IMR-90 (cell line): ENCODE measurements at regions not wholly inside any gene's neighbourhood (a gene's known extent, or its start where the extent isn't known, plus 50 kb on each side); places are given as distances from the start of the nearest gene placed in this dataset.

Experiments
- ATAC-seq: fragments of 200-7000 bp; cut with Tn5 transposase; 2 replicates; pipeline ENCODE4 v1.9.1; 2020; ENCODE audit warnings: low read depth, mild to moderate bottlenecking, moderate library complexity
- BruUV-seq: library from RNA; stranded (reverse); fragments of 400-500 nt; replicated peaks from 2 replicates; lab custom pipeline; 2021; lab: Mats Ljungman, UMichigan
- CTCF ChIA-PET: fragments of 300-600 bp; formaldehyde crosslinking; extraction: SDS; loops from one replicate; lab custom pipeline; 2021; ENCODE audit warnings: antibody characterized with exemption; lab: Yijun Ruan, JAX
- POLR2A ChIA-PET: fragments of 300-600 bp; sonication (Branson Sonifier 250); formaldehyde crosslinking; loops from one replicate; lab custom pipeline; 2022; ENCODE audit warnings: antibody characterized with exemption; ENCODE audit not compliant: unreplicated experiment; lab: Charles Lee
- DNase-seq: peaks from one replicate; pipeline ENCODE4 v3.0.0; 2013
- H2AFZ ChIP-seq: replicated peaks from 2 replicates; pipeline ENCODE3; 2013; ENCODE audit warnings: low read length, mild to moderate bottlenecking; ENCODE audit not compliant: poor library complexity
- H2AK5ac ChIP-seq: 2 replicates; pipeline ENCODE4 v1.6.1; 2013; ENCODE audit warnings: low read depth, low read length, inconsistent platforms
- H2AK9ac ChIP-seq: replicated peaks from 2 replicates; pipeline ENCODE3; 2013; ENCODE audit warnings: mild to moderate bottlenecking, low read depth, low read length, moderate library complexity; ENCODE audit not compliant: poor library complexity
- H2BK120ac ChIP-seq: 2 replicates; pipeline ENCODE4 v1.6.1; 2013; ENCODE audit warnings: low read depth, low read length, inconsistent platforms
- H2BK15ac ChIP-seq: 3 replicates; pipeline ENCODE4 v1.6.1; 2013; ENCODE audit warnings: low read depth, low read length, inconsistent platforms
- H2BK20ac ChIP-seq: 2 replicates; pipeline ENCODE4 v1.6.1; 2013; ENCODE audit warnings: low read depth, mild to moderate bottlenecking, inconsistent platforms, low read length, moderate library complexity
- H2BK5ac ChIP-seq: 2 replicates; pipeline ENCODE4 v1.6.1; 2013; ENCODE audit warnings: mild to moderate bottlenecking, low read depth, low read length, inconsistent platforms; ENCODE audit not compliant: poor library complexity, severe bottlenecking
- H3K14ac ChIP-seq: replicated peaks from 2 replicates; pipeline ENCODE4 v1.6.1; 2013; ENCODE audit warnings: low read depth, low read length, inconsistent platforms
- H3K18ac ChIP-seq: 2 replicates; pipeline ENCODE4 v1.6.1; 2013; ENCODE audit warnings: low read depth, low read length, control low read depth
- H3K23ac ChIP-seq: 2 replicates; pipeline ENCODE4 v1.6.1; 2013; ENCODE audit warnings: low read depth, low read length, inconsistent platforms
- H3K27ac ChIP-seq: 2 replicates; pipeline ENCODE4 v1.5.1; 2013; ENCODE audit warnings: mild to moderate bottlenecking, control low read depth, low read length; ENCODE audit not compliant: insufficient read depth
- H3K27me3 ChIP-seq: 2 replicates; pipeline ENCODE4 v1.6.1; 2013; ENCODE audit warnings: low read length; ENCODE audit not compliant: control insufficient read depth, insufficient read depth
- H3K36me3 ChIP-seq: 2 replicates; pipeline ENCODE4 v1.6.1; 2013; ENCODE audit warnings: low read length, mixed read lengths; ENCODE audit not compliant: control insufficient read depth, insufficient read depth
- H3K4ac ChIP-seq: 2 replicates; pipeline ENCODE4 v1.6.1; 2013; ENCODE audit warnings: low read depth, low read length, inconsistent platforms
- H3K4me1 ChIP-seq: 2 replicates; pipeline ENCODE4 v1.6.1; 2013; ENCODE audit warnings: low read length, mixed read lengths; ENCODE audit not compliant: control insufficient read depth, insufficient read depth
- H3K4me2 ChIP-seq: 2 replicates; pipeline ENCODE4 v1.6.1; 2013; ENCODE audit warnings: low read depth, mild to moderate bottlenecking, control low read depth, low read length, moderate library complexity
- H3K4me3 ChIP-seq: 2 replicates; pipeline ENCODE4 v1.5.1; 2013; ENCODE audit warnings: low read depth, mild to moderate bottlenecking, control low read depth, low read length, moderate library complexity; ENCODE audit not compliant: insufficient read depth
- H3K56ac ChIP-seq: 2 replicates; pipeline ENCODE4 v1.6.1; 2013; ENCODE audit warnings: low read length, inconsistent platforms; ENCODE audit not compliant: insufficient read depth; ENCODE audit errors: extremely low read depth
- H3K79me1 ChIP-seq, 2 experiments: 2 replicates each; pipeline ENCODE4 v1.6.1; 2013; ENCODE audit warnings: low read length in 2 of 2, inconsistent platforms in 1 of 2, low read depth in 1 of 2
- H3K9ac ChIP-seq: 2 replicates; pipeline ENCODE4 v1.6.1; 2013; ENCODE audit warnings: low read depth, low read length, control low read depth
- H3K9me1 ChIP-seq: 2 replicates; pipeline ENCODE4 v1.6.1; 2013; ENCODE audit warnings: low read length, inconsistent platforms; ENCODE audit not compliant: insufficient read depth
- H3K9me3 ChIP-seq: 2 replicates; pipeline ENCODE4 v1.6.1; 2013; ENCODE audit warnings: low read length; ENCODE audit not compliant: control insufficient read depth, insufficient read depth
- H4K20me1 ChIP-seq: 2 replicates; pipeline ENCODE4 v1.6.1; 2013; ENCODE audit warnings: low read length, inconsistent platforms; ENCODE audit not compliant: insufficient read depth
- H4K5ac ChIP-seq: 2 replicates; pipeline ENCODE4 v1.6.1; 2013; ENCODE audit warnings: mild to moderate bottlenecking, low read depth, low read length, control low read depth
- H4K8ac ChIP-seq, 2 experiments: 2 replicates each; pipeline ENCODE4 v1.6.1; 2013; ENCODE audit warnings: low read depth in 2 of 2, low read length in 2 of 2, control low read depth in 1 of 2, inconsistent platforms in 1 of 2
- H4K91ac ChIP-seq: 2 replicates; pipeline ENCODE4 v1.6.1; 2013; ENCODE audit warnings: low read depth, low read length, inconsistent platforms; ENCODE audit not compliant: insufficient read depth
- BHLHE40 ChIP-seq: fragments of 150-350 bp; IDR thresholded peaks from 2 replicates; pipeline ENCODE4 v1.6.1; 2016; ENCODE audit warnings: mild to moderate bottlenecking, low read depth, low read length
- CEBPB ChIP-seq: IDR thresholded peaks from 2 replicates; pipeline ENCODE4 v1.6.1; 2012; ENCODE audit warnings: low read depth, low read length, improper control_type of control experiment
- CHD1 ChIP-seq: IDR thresholded peaks from 2 replicates; pipeline ENCODE4 v1.6.1; 2012; ENCODE audit warnings: low read depth, low read length, improper control_type of control experiment
- FOS ChIP-seq: fragments of 150-350 bp; IDR thresholded peaks from 2 replicates; pipeline ENCODE4 v1.6.1; 2016; ENCODE audit warnings: low read depth, low read length
- MAFK ChIP-seq: IDR thresholded peaks from 2 replicates; pipeline ENCODE4 v1.6.1; 2012; ENCODE audit warnings: low read depth, low read length, improper control_type of control experiment
- MAZ ChIP-seq: IDR thresholded peaks from 2 replicates; pipeline ENCODE4 v1.6.1; 2012; ENCODE audit warnings: low read depth, mild to moderate bottlenecking, low read length, improper control_type of control experiment, moderate library complexity, borderline replicate concordance
- MXI1 ChIP-seq: IDR thresholded peaks from 2 replicates; pipeline ENCODE4 v1.6.1; 2012; ENCODE audit warnings: low read depth, mild to moderate bottlenecking, low read length, moderate library complexity, borderline replicate concordance
- NFE2L2 ChIP-seq: fragments of 150-350 bp; IDR thresholded peaks from 2 replicates; pipeline ENCODE4 v1.6.1; 2016; ENCODE audit warnings: low read depth, mild to moderate bottlenecking, low read length
- POLR2A ChIP-seq: IDR thresholded peaks from 2 replicates; pipeline ENCODE4 v1.6.1; 2012; ENCODE audit warnings: mild to moderate bottlenecking, low read depth, low read length
- RAD21 ChIP-seq: IDR thresholded peaks from 2 replicates; pipeline ENCODE4 v1.6.1; 2012; ENCODE audit warnings: low read length, improper control_type of control experiment
- RCOR1 ChIP-seq: IDR thresholded peaks from 2 replicates; pipeline ENCODE4 v1.6.1; 2012; ENCODE audit warnings: mild to moderate bottlenecking, low read length, improper control_type of control experiment; ENCODE audit not compliant: insufficient replicate concordance
- RFX5 ChIP-seq: IDR thresholded peaks from 2 replicates; pipeline ENCODE4 v1.8.0; 2012; ENCODE audit warnings: low read depth, mild to moderate bottlenecking, low read length, moderate library complexity
- SMC3 ChIP-seq: fragments of 150-350 bp; IDR thresholded peaks from 2 replicates; pipeline ENCODE4 v1.6.1; 2016; ENCODE audit warnings: low read depth, mild to moderate bottlenecking, antibody characterized with exemption, low read length, moderate library complexity
- WGBS, 2 experiments: methylation state at CpG; one replicate each; pipeline versions ENCODE4 v1.1.5 to v1.1.7; 2013; ENCODE audit warnings: missing lambda C conversion rate in 2 of 2; ENCODE audit not compliant: insufficient read length in 1 of 2; ENCODE audit errors: extremely low coverage in 2 of 2; 5-methylcytosine and 5-hydroxymethylcytosine counted together
- dilution Hi-C: fragments of 300-500 bp; cut with HindIII; formaldehyde crosslinking; loops from one replicate; pipeline ENCODE4 v1.14.3; 2018; ENCODE audit warnings: low sequenced_read_pairs; ENCODE audit not compliant: unreplicated experiment
- in situ Hi-C: fragments of 300-500 bp; cut with MboI; formaldehyde crosslinking; loops from 3 replicates; pipeline ENCODE4 v1.14.3; 2019; ENCODE audit warnings: low sequenced_read_pairs, inconsistent platforms, mixed read lengths
- intact Hi-C: fragments of 100-400 bp; cut with micrococcal nuclease; formaldehyde crosslinking; loops from 2 replicates; pipeline ENCODE4 v1.10.0; 2022
- TF ChIP-seq, protein P1 (sequence below): conservative IDR thresholded peaks from 2 replicates; pipeline ENCODE4 v1.5.1; 2012; ENCODE audit warnings: mild to moderate bottlenecking, low read depth, low read length, improper control_type of control experiment
- TF ChIP-seq, protein P2 (sequence below): fragments of 150-350 bp; IDR thresholded peaks from 2 replicates; pipeline ENCODE4 v1.6.1; 2016; ENCODE audit warnings: low read depth, mild to moderate bottlenecking, low read length, moderate library complexity, borderline replicate concordance
- TF ChIP-seq, protein P3 (sequence below): fragments of 150-350 bp; IDR thresholded peaks from 2 replicates; pipeline ENCODE4 v1.6.1; 2017; ENCODE audit warnings: mild to moderate bottlenecking, antibody characterized with exemption, low read length, low read depth

DNA sequence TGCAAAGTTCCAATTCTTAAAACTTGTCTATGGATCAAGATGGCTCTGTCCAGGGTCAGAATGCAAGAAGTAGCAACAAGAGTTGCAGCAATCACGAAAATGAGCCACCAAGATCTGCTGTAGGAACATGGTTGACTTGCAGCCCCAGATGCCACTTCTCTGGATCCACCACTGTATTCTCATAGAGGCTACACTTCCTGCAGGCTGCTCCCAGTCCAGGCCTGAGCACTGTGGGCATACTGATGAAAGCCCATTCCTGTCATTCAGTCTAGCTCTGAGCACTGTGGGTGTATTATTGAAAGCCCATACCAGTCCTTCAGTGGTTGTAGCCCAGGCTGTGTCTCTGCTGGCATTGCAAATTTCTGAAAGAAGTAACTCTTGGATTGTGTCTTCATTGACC is 213.9 kb upstream of the AGAP1 start:
- CTCF ChIA-PET: no interaction called here
- Histone ChIP-seq H3K4me1 (no peaks in the 10 kb centered on the region), H2AFZ (no peak overlapping the region), H3K36me3 (no peaks in the 10 kb centered on the region), H4K8ac (no peak overlapping the region), H3K4me3 (no peak overlapping the region), H3K56ac (no peak overlapping the region), H3K27ac (no peak overlapping the region), H2AK9ac (no peak overlapping the region), H2AK5ac (no peak overlapping the region), H2BK5ac (no peak overlapping the region), H2BK20ac (no peak overlapping the region), H3K18ac (no peak overlapping the region), H3K79me1 (no peaks in the 10 kb centered on the region), H3K23ac (no peak overlapping the region), H4K5ac (no peak overlapping the region), H3K9ac (no peak overlapping the region), H3K27me3 (peaks cover 12% of the 10 kb centered on the region), H3K9me1 (no peaks in the 10 kb centered on the region), H3K4ac (no peak overlapping the region), H2BK15ac (no peak overlapping the region), H4K20me1 (no peaks in the 10 kb centered on the region), H4K91ac (no peak overlapping the region), H3K9me3 (no peaks in the 10 kb centered on the region; the same call in 1 of the 2 replicates), H2BK120ac (no peak overlapping the region), H3K14ac (no peak overlapping the region), H3K4me2 (no peak overlapping the region)
- no TSS peak for BruUV-seq
- WGBS, 2 experiments: 63% methylated on average over 1 of the region's 1 CpG; no CpG with 5 or more reads in 1 of the 2 experiments
- DNase-seq: no peak
- no peak for TF ChIP-seq CHD1
- no peak for TF ChIP-seq FOS
- no peak for TF ChIP-seq NFE2L2
- TF ChIP-seq SMC3: no peak
- TF ChIP-seq, protein P1, sequence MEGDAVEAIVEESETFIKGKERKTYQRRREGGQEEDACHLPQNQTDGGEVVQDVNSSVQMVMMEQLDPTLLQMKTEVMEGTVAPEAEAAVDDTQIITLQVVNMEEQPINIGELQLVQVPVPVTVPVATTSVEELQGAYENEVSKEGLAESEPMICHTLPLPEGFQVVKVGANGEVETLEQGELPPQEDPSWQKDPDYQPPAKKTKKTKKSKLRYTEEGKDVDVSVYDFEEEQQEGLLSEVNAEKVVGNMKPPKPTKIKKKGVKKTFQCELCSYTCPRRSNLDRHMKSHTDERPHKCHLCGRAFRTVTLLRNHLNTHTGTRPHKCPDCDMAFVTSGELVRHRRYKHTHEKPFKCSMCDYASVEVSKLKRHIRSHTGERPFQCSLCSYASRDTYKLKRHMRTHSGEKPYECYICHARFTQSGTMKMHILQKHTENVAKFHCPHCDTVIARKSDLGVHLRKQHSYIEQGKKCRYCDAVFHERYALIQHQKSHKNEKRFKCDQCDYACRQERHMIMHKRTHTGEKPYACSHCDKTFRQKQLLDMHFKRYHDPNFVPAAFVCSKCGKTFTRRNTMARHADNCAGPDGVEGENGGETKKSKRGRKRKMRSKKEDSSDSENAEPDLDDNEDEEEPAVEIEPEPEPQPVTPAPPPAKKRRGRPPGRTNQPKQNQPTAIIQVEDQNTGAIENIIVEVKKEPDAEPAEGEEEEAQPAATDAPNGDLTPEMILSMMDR: no peak
- TF ChIP-seq MAFK: no peak
- TF ChIP-seq, protein P2, sequence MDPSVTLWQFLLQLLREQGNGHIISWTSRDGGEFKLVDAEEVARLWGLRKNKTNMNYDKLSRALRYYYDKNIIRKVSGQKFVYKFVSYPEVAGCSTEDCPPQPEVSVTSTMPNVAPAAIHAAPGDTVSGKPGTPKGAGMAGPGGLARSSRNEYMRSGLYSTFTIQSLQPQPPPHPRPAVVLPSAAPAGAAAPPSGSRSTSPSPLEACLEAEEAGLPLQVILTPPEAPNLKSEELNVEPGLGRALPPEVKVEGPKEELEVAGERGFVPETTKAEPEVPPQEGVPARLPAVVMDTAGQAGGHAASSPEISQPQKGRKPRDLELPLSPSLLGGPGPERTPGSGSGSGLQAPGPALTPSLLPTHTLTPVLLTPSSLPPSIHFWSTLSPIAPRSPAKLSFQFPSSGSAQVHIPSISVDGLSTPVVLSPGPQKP: no peak
- TF ChIP-seq RAD21: no peak
- TF ChIP-seq RCOR1: no peak
- no peak for TF ChIP-seq CEBPB
- TF ChIP-seq MXI1: no peak
- TF ChIP-seq POLR2A: no peak
- no peak for TF ChIP-seq BHLHE40
- TF ChIP-seq, protein P3, sequence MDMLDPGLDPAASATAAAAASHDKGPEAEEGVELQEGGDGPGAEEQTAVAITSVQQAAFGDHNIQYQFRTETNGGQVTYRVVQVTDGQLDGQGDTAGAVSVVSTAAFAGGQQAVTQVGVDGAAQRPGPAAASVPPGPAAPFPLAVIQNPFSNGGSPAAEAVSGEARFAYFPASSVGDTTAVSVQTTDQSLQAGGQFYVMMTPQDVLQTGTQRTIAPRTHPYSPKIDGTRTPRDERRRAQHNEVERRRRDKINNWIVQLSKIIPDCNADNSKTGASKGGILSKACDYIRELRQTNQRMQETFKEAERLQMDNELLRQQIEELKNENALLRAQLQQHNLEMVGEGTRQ: no peak
- TF ChIP-seq MAZ: no peak
- no peak for TF ChIP-seq RFX5
- intact Hi-C loops (no loop called here), in situ Hi-C loops (no loop called here), dilution Hi-C loops (no loop called here)
- POLR2A ChIA-PET: no interaction called here
- ATAC-seq: no peak
